ENCODE measurements at regions not wholly inside any gene's neighbourhood (a gene's known extent, or its start where the extent isn't known, plus 50 kb on each side); places are given as distances from the start of the nearest gene placed in this dataset.

- TF ChIP-seq POLR2A (IDR thresholded peaks at IDR 0.05) (no peak), CTCF (IDR thresholded peaks at IDR 0.05) (no peak)
These were observed 1119.8 kb downstream of the TSN start for GRCh38 chr2:122875091-122875865.

All from esophagus squamous epithelium (tissue), 4 donors.